ENCODE measurements at regions not wholly inside any gene's neighbourhood (a gene's known extent, or its start where the extent isn't known, plus 50 kb on each side); places are given as distances from the start of the nearest gene placed in this dataset.
"Not testable (repeated sequence)": the region's sequence is repeated elsewhere in the genome, so short reads cannot be mapped to it uniquely, and the experiment has no call there.

DNA sequence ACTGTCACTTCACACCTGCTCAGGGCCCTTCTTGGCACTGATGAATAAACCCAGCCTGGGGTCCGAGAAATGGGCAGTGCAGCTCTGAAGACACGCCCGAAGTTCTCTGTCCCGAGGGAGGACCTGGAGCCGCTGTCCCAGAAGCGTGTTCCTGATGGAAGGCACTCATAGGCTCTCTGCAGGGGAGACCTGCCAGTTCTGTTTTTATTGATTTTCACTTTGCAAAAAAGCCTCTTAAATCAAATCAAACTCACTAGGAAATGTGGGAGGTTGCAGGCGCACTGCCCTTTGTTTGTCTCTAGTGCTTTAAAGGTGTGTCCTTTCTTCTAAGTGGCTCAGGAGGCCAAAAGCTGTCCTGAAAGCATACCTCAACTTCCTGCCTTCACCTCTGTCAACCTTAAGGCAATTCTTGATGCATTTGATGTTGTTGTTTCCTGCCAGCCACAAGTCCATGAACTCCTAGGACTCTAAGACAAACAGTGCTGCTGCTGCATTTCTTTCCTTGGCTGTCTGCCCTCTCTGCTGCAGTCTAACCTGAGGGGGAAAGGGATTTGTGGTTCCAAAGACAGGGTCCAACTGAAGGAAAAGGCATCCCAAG lies 663.2 kb downstream of the UQCRFS1 start:
- TF ChIP-seq, protein P1, sequence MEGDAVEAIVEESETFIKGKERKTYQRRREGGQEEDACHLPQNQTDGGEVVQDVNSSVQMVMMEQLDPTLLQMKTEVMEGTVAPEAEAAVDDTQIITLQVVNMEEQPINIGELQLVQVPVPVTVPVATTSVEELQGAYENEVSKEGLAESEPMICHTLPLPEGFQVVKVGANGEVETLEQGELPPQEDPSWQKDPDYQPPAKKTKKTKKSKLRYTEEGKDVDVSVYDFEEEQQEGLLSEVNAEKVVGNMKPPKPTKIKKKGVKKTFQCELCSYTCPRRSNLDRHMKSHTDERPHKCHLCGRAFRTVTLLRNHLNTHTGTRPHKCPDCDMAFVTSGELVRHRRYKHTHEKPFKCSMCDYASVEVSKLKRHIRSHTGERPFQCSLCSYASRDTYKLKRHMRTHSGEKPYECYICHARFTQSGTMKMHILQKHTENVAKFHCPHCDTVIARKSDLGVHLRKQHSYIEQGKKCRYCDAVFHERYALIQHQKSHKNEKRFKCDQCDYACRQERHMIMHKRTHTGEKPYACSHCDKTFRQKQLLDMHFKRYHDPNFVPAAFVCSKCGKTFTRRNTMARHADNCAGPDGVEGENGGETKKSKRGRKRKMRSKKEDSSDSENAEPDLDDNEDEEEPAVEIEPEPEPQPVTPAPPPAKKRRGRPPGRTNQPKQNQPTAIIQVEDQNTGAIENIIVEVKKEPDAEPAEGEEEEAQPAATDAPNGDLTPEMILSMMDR (IDR thresholded peaks at IDR 0.05; ENCODE audit: low read depth, low read length, missing control alignments): no peak
- H3K4me3 ChIP-seq (ENCODE audit: low read depth, low read length): no peak overlapping the region
- DNase-seq (ENCODE audit: low read depth): no peak

DNA sequence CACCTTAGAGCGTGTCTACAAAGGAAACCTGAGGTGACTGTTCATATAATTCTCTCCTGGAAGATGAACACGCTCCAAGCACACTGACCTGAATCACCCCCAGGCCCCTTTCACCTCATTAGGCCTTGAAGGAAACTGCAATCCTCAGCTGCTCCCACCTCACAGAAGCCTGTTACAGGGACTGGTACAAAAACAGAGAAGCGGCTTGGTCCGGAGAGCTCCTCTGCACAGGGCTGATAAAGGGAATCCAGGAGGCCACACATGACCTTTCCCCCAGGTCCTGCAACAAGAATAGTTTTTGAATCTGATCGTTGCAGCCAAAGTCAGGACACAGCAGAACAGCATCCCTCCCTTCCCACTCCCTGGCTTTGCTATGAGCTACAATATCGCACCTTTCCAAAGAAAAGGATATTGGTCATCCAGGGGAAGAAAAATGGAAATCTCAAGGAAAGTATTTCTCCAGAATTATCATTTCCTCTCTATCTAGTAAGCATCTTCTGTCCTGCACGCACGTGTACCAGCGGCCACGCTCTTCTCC lies 666.7 kb downstream of the UQCRFS1 start:
- no peak for DNase-seq (ENCODE audit: low read depth)
- no peak overlapping the region for H3K4me3 ChIP-seq (ENCODE audit: low read depth, low read length)
- TF ChIP-seq, protein P1 (IDR thresholded peaks at IDR 0.05; ENCODE audit: low read depth, low read length, missing control alignments): no peak

DNA sequence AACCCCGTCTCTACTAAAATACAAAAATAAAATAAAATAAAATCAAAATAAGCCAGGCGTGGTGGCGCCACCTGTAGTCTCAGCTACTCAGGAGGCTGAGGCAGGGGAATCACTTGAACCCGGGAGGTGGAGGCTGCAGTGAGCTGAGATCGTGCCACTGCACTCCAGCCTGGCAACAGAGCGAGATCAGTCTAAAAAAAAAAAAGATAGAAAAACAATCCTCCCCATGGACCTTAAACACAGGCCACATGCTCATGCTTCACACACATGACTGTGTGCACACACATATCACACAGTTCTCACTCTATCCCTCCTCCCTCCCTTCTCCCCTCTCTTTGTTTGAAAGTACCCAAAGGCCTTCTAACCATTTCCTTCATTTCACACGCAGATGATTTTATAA lies 667.6 kb downstream of the UQCRFS1 start:
- H3K4me3 ChIP-seq (ENCODE audit: low read depth, low read length); DNase-seq (ENCODE audit: low read depth): not testable (repeated sequence)

DNA sequence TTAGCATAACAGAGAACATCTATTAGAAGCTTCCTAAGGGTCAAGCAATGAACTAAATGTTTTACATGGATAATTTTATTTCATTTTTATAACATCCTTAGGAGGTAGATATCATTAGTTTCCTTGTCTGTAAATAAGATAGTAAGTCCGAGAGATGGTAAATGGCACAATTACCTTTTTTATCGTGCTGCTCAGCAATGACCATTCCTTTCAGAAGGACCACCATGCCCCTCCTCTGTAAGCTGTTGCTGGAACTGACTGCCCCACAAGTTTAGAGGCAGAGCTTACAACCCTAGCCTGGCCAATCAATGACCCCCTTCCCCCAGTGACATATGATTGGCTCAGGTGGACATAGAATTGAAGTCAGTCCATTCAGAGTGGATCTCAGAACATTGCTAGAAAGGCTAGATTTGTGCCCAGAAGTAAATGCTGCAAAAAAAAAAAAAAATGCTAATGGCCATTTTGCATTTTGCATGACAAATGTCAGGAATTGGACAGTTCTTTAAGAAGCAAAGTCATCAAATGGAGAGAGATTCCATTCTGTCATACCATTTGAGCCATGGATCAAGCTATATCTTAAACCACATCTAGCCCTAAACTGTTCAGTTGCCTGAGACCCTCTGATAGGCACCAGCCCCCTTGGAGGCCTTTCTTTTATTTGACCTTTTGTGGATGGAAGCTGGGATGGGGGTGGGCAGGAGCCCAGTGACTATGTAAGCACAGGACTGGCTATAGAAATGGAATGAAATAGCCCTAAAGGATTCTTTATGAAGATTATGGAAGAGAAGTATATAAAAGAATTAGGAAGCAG lies 668.3 kb downstream of the UQCRFS1 start:
- H3K4me3 ChIP-seq (ENCODE audit: low read depth, low read length): no peak overlapping the region
- no peak for DNase-seq (ENCODE audit: low read depth)

DNA sequence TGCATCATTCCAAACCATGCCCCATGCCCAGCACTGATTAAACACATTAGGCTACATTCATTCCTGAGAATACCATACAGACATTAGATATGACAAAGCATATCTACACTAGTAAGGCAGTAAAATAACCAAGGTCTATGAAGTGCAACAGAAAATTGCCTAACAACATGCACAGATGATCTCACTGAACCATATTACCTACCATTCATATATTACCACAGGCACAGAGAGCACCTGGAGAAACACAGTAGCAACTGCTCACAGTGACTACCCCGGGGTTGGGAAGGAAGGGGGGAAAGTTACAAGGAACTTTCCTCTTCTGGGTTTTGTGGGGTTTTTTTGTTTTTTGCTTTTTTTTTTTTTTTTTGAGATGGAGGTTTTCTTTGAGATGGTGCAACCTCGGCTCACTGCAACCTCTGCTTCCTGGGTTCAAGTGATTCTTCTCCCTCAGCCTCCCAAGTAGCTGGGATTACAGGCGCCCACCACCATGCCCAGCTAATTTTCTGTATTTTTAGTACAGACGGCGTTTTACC lies 669.6 kb downstream of the UQCRFS1 start:
- H3K4me3 ChIP-seq (ENCODE audit: low read depth, low read length): no peak overlapping the region
- TF ChIP-seq, protein P1 (IDR thresholded peaks at IDR 0.05; ENCODE audit: low read depth, low read length, missing control alignments): no peak
- no peak for DNase-seq (ENCODE audit: low read depth)

More for the DNA sequence above, 668.3 kb downstream of the UQCRFS1 start:
- TF ChIP-seq, protein P1 (IDR thresholded peaks at IDR 0.05; ENCODE audit: low read depth, low read length, missing control alignments): no peak

DNA sequence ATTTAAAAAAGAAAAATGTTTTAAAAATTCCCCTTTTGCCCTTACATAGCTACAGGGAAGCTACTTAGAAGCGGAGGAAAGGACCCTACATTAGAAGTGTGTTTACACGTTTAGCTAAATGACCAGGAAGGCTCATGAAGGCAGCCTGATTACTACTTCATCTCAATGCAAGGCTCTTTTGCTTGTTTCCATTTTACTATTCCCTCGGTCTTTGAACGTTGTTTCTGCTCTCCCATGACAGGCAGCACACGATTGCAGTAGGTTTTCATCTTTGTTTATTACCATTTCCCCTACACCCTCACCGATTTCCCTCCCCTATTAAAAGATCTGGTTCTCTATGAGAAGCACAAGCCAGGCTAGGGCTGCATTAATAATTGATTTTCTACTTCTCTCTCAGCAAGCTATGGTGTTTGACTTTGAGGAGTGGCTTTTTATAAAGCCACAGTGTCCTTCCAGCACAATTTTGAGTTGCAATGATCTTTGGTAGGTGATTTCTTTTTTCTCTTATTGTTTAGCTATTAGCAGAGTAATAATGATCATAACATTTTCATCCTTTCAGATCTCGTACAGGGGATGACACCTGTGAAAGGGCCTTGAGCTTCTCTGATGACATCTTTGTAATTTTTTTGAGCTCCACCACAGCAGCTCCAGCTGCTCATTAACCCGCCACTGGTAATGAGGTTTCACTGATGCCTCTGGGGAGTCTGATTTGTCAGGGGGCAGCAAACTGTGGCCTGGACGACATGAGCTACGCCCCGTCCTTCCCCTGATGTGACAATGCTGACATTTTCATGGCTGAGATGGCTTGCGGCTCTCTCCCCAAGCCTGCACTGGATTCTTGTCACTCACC lies 670.3 kb downstream of the UQCRFS1 start:
- no peak for DNase-seq (ENCODE audit: low read depth)
- no peak overlapping the region for H3K4me3 ChIP-seq (ENCODE audit: low read depth, low read length)

More for the DNA sequence above, 670.3 kb downstream of the UQCRFS1 start:
- TF ChIP-seq, protein P1 (IDR thresholded peaks at IDR 0.05; ENCODE audit: low read depth, low read length, missing control alignments): no peak
